Liver (tissue), 8 donors: ENCODE measurements at regions not wholly inside any gene's neighbourhood (a gene's known extent, or its start where the extent isn't known, plus 50 kb on each side); places are given as distances from the start of the nearest gene placed in this dataset.

Experiments
- DNase-seq: peaks from one replicate; pipeline ENCODE4 v3.0.0-alpha.2; 2017; ENCODE audit warnings: low spot score
- H3K27ac ChIP-seq, 2 donors: one replicate each; pipeline ENCODE4 v1.7.0; 2013; ENCODE audit warnings: inconsistent platforms in 2 of 2, low read length in 2 of 2, control low read depth in 1 of 2, low read depth in 1 of 2, mild to moderate bottlenecking in 1 of 2
- H3K27me3 ChIP-seq, 4 donors: one replicate each; pipeline versions ENCODE4 v1.6.1 to v1.7.0; 2013; ENCODE audit warnings: low read length in 3 of 4, inconsistent platforms in 1 of 4, mild to moderate bottlenecking in 1 of 4, moderate library complexity in 1 of 4; ENCODE audit not compliant: control insufficient read depth in 4 of 4, insufficient read depth in 4 of 4
- H3K36me3 ChIP-seq, 4 donors: one replicate each; pipeline versions ENCODE4 v1.6.1 to v1.7.0; 2013; ENCODE audit warnings: low read length in 3 of 4, mild to moderate bottlenecking in 3 of 4, low read depth in 1 of 4, moderate library complexity in 1 of 4; ENCODE audit not compliant: control insufficient read depth in 4 of 4, insufficient read depth in 3 of 4
- H3K4me1 ChIP-seq, 4 donors: one replicate each; pipeline versions ENCODE4 v1.6.1 to v1.7.0; 2013; ENCODE audit warnings: low read length in 3 of 4, mild to moderate bottlenecking in 3 of 4, moderate library complexity in 1 of 4; ENCODE audit not compliant: control insufficient read depth in 4 of 4, insufficient read depth in 4 of 4
- H3K4me3 ChIP-seq, 3 donors: one replicate each; pipeline versions ENCODE4 v1.6.1 to v1.7.0; 2013; ENCODE audit warnings: low read length in 3 of 3, control low read depth in 1 of 3, low read depth in 1 of 3, mild to moderate bottlenecking in 1 of 3
- H3K9ac ChIP-seq, 2 donors: one replicate each; pipeline ENCODE4 v1.7.0; 2013; ENCODE audit warnings: low read length in 2 of 2, mild to moderate bottlenecking in 2 of 2, moderate library complexity in 2 of 2, control low read depth in 1 of 2, low read depth in 1 of 2
- H3K9me3 ChIP-seq, 4 donors: one replicate each; pipeline versions ENCODE4 v1.6.1 to v1.7.0; 2013; ENCODE audit warnings: low read length in 3 of 4; ENCODE audit not compliant: control insufficient read depth in 4 of 4
- EGR1 ChIP-seq, 2 donors: IDR thresholded peaks; 2 replicates each; pipeline ENCODE4 v1.6.1; 2016 to 2018; ENCODE audit warnings: antibody characterized with exemption in 2 of 2, low read depth in 2 of 2
- FOXA1 ChIP-seq: IDR thresholded peaks from 2 replicates; pipeline ENCODE4 v1.6.1; 2016; ENCODE audit warnings: antibody characterized with exemption
- FOXA2 ChIP-seq: IDR thresholded peaks from 2 replicates; pipeline ENCODE4 v1.6.1; 2016; ENCODE audit warnings: antibody characterized with exemption
- GABPA ChIP-seq, 2 donors: IDR thresholded peaks in 1 of 2; conservative IDR thresholded peaks in 1 of 2; 2 replicates each; pipeline ENCODE4 v1.6.1; 2016; ENCODE audit warnings: antibody characterized with exemption in 2 of 2, mild to moderate bottlenecking in 1 of 2, moderate library complexity in 1 of 2
- HNF4A ChIP-seq, 2 donors: conservative IDR thresholded peaks; 2 replicates each; pipeline ENCODE4 v1.6.1; 2016; ENCODE audit warnings: antibody characterized with exemption in 2 of 2, mild to moderate bottlenecking in 2 of 2
- HNF4G ChIP-seq: IDR thresholded peaks from 2 replicates; pipeline ENCODE4 v1.6.1; 2016; ENCODE audit warnings: antibody characterized with exemption
- JUND ChIP-seq, 2 donors: IDR thresholded peaks; 2 replicates each; pipeline ENCODE4 v1.6.1; 2016; ENCODE audit warnings: antibody characterized with exemption in 2 of 2
- NR2F2 ChIP-seq: IDR thresholded peaks from 2 replicates; pipeline ENCODE4 v1.6.1; 2016; ENCODE audit warnings: antibody characterized with exemption
- RAD21 ChIP-seq, 2 donors: IDR thresholded peaks; 2 replicates each; pipeline ENCODE4 v1.6.1; 2016; ENCODE audit warnings: antibody characterized with exemption in 2 of 2, mild to moderate bottlenecking in 2 of 2
- RXRA ChIP-seq, 2 donors: IDR thresholded peaks; 2 replicates each; pipeline ENCODE4 v1.6.1; 2017 to 2018; ENCODE audit warnings: antibody characterized with exemption in 2 of 2, mild to moderate bottlenecking in 1 of 2
- SP1 ChIP-seq: IDR thresholded peaks from 2 replicates; pipeline ENCODE4 v1.6.1; 2018; ENCODE audit warnings: antibody characterized with exemption, mild to moderate bottlenecking
- TAF1 ChIP-seq: conservative IDR thresholded peaks from 2 replicates; pipeline ENCODE4 v1.6.1; 2016; ENCODE audit warnings: antibody characterized with exemption, mild to moderate bottlenecking
- WGBS: extraction: QIAGEN DNeasy Blood & Tissue Kit; methylation state at CpG from one replicate; pipeline ENCODE4 v1.1.7; 2013; 5-methylcytosine and 5-hydroxymethylcytosine counted together
- TF ChIP-seq, protein P1 (sequence below): IDR thresholded peaks from 2 replicates; pipeline ENCODE4 v1.6.1; 2016; ENCODE audit warnings: antibody characterized with exemption
- TF ChIP-seq, protein P2 (sequence below): fragments of 150-350 bp; IDR thresholded peaks from 2 replicates; pipeline ENCODE4 v1.5.1; 2017; ENCODE audit warnings: improper control_type of control experiment, low read depth, low read length; ENCODE audit not compliant: missing input control
- TF ChIP-seq, protein P3 (sequence below): IDR thresholded peaks from 2 replicates; pipeline ENCODE4 v1.6.1; 2016; ENCODE audit warnings: antibody characterized with exemption
- TF ChIP-seq, protein P4 (sequence below): IDR thresholded peaks from 2 replicates; pipeline ENCODE4 v1.6.1; 2016; ENCODE audit warnings: antibody characterized with exemption
- donor health status: healthy.
- donor health status: healthy.
- donor health status: healthy.
- donor health status: healthy.
- donor health status: healthy.

DNA sequence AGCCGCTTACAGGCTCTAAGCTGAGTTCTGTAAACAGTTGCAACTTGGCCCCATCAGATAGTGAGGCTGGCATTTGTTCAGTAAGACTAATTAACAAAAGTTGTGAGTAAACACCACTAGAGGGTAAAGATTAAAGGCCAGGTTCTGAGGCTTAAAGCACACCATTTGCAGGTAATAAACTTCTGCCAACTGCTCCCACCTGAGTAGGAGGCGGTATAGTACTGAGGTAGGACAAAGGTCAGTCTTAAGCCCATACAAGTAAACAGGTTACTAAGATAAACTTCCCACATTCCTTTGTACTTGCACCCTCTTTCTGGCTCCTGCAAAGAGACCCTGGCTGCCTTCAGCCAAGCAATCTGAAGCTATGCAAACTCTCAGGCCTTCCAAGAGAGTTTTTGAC lies 419.6 kb downstream of the DNAH5 start:
- WGBS: 31% methylated on average over 2 of the region's 2 CpGs
- no peak overlapping the region for H3K9ac ChIP-seq
- no peaks in the 10 kb centered on the region for H3K36me3 ChIP-seq
- no peak overlapping the region for H3K4me3 ChIP-seq
- no peak for DNase-seq
- H3K9me3 ChIP-seq: no peaks in the 10 kb centered on the region
- no peak overlapping the region for H3K27ac ChIP-seq
- H3K4me1 ChIP-seq: no peaks in the 10 kb centered on the region
- TF ChIP-seq EGR1 (IDR thresholded peaks at IDR 0.05; ENCODE audit: low read depth in 2 of 2) (no peak), GABPA (IDR thresholded peaks at IDR 0.05 in 1 of 2, conservative IDR thresholded peaks at IDR 0.05 in 1 of 2) (no peak), TAF1 (no peak), HNF4G (no peak)
- TF ChIP-seq, protein P1, sequence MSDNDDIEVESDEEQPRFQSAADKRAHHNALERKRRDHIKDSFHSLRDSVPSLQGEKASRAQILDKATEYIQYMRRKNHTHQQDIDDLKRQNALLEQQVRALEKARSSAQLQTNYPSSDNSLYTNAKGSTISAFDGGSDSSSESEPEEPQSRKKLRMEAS: no peak
- TF ChIP-seq, protein P2, sequence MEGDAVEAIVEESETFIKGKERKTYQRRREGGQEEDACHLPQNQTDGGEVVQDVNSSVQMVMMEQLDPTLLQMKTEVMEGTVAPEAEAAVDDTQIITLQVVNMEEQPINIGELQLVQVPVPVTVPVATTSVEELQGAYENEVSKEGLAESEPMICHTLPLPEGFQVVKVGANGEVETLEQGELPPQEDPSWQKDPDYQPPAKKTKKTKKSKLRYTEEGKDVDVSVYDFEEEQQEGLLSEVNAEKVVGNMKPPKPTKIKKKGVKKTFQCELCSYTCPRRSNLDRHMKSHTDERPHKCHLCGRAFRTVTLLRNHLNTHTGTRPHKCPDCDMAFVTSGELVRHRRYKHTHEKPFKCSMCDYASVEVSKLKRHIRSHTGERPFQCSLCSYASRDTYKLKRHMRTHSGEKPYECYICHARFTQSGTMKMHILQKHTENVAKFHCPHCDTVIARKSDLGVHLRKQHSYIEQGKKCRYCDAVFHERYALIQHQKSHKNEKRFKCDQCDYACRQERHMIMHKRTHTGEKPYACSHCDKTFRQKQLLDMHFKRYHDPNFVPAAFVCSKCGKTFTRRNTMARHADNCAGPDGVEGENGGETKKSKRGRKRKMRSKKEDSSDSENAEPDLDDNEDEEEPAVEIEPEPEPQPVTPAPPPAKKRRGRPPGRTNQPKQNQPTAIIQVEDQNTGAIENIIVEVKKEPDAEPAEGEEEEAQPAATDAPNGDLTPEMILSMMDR: no peak
- H3K27me3 ChIP-seq: no peaks in the 10 kb centered on the region

DNA sequence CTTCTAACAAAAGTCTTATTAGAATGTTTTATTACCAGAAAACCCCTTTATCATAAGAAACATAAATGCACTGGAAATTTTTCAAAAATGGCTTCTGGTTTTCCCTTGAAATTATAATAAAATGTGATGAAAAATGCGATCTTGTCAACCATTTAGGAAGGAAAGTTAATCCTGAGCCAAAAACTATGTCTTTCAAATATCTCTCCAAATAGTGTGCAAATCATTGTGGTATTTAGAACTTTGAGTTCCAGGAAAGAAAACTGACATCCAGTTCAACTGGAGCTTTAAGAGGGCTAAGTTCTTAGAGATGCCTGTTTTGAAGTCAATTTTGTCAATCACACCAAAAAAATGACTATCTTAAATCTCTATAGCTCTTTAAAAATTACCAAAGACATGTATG lies 425.4 kb downstream of the DNAH5 start:
- TF ChIP-seq HNF4G (no peak), FOXA2 (no peak), JUND (IDR thresholded peaks at IDR 0.05) (no peak), FOXA1 (no peak), NR2F2 (no peak), TAF1 (no peak), RXRA (IDR thresholded peaks at IDR 0.05) (no peak), SP1 (no peak), HNF4A (conservative IDR thresholded peaks at IDR 0.05) (no peak), RAD21 (IDR thresholded peaks at IDR 0.05) (no peak), EGR1 (IDR thresholded peaks at IDR 0.05; ENCODE audit: low read depth in 2 of 2) (no peak)
- TF ChIP-seq, protein P2: no peak
- TF ChIP-seq, protein P3, sequence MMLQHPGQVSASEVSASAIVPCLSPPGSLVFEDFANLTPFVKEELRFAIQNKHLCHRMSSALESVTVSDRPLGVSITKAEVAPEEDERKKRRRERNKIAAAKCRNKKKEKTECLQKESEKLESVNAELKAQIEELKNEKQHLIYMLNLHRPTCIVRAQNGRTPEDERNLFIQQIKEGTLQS: no peak
- TF ChIP-seq, protein P4, sequence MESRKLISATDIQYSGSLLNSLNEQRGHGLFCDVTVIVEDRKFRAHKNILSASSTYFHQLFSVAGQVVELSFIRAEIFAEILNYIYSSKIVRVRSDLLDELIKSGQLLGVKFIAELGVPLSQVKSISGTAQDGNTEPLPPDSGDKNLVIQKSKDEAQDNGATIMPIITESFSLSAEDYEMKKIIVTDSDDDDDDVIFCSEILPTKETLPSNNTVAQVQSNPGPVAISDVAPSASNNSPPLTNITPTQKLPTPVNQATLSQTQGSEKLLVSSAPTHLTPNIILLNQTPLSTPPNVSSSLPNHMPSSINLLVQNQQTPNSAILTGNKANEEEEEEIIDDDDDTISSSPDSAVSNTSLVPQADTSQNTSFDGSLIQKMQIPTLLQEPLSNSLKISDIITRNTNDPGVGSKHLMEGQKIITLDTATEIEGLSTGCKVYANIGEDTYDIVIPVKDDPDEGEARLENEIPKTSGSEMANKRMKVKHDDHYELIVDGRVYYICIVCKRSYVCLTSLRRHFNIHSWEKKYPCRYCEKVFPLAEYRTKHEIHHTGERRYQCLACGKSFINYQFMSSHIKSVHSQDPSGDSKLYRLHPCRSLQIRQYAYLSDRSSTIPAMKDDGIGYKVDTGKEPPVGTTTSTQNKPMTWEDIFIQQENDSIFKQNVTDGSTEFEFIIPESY: no peak
- no peaks in the 10 kb centered on the region for H3K9me3 ChIP-seq
- H3K9ac ChIP-seq: no peak overlapping the region
- no peaks in the 10 kb centered on the region for H3K27me3 ChIP-seq
- WGBS: 89% methylated on average over 1 of the region's 1 CpG
- no peaks in the 10 kb centered on the region for H3K4me1 ChIP-seq
- no peaks in the 10 kb centered on the region for H3K36me3 ChIP-seq
- no peak for DNase-seq
- H3K4me3 ChIP-seq: no peak overlapping the region
- H3K27ac ChIP-seq: no peak overlapping the region
